Left ventricle myocardium inferior (tissue), 1 donor: ENCODE measurements at regions not wholly inside any gene's neighbourhood (a gene's known extent, or its start where the extent isn't known, plus 50 kb on each side); places are given as distances from the start of the nearest gene placed in this dataset.

Source experiments
- DNase-seq: peaks from one replicate; pipeline ENCODE4 v3.0.0-alpha.2; 2020
- H3K27ac ChIP-seq: fragments of 200-600 bp; replicated peaks from 2 replicates; pipeline ENCODE4 v1.8.0; 2021
- H3K27me3 ChIP-seq: fragments of 200-600 bp; 2 replicates; pipeline ENCODE4 v1.8.0; 2021; ENCODE audit warnings: low read depth
- H3K36me3 ChIP-seq: fragments of 200-600 bp; 2 replicates; pipeline ENCODE4 v1.8.0; 2021
- H3K4me1 ChIP-seq: fragments of 200-600 bp; 2 replicates; pipeline ENCODE4 v1.8.0; 2021
- H3K4me3 ChIP-seq: fragments of 200-600 bp; 2 replicates; pipeline ENCODE4 v1.8.0; 2021; ENCODE audit warnings: mild to moderate bottlenecking, moderate library complexity
- H3K9me3 ChIP-seq: fragments of 200-600 bp; replicated peaks from 2 replicates; pipeline ENCODE4 v1.8.0; 2021
- CTCF ChIP-seq: fragments of 200-600 bp; IDR thresholded peaks from 2 replicates; pipeline ENCODE4 v1.8.0; 2021; ENCODE audit warnings: antibody characterized with exemption, mild to moderate bottlenecking, borderline replicate concordance
- intact Hi-C: fragments of 100-400 bp; cut with micrococcal nuclease; formaldehyde crosslinking; loops from one replicate; pipeline ENCODE4 v1.11.0; 2022
- donor health status: DM: no; HTN: yes; CAD: no; lungs with severe emphysema.

GRCh38 chr19:31693933-31694269 lies 344.7 kb upstream of the TSHZ3 start:
- intact Hi-C loops = no loop called here
- no peak overlapping the region for H3K4me3 ChIP-seq

GRCh38 chr19:31694761-31695160 lies 345.5 kb upstream of the TSHZ3 start:
- Histone ChIP-seq H3K9me3 (peaks cover under 1% of the 10 kb centered on the region), H3K27me3 (peaks cover 17% of the 10 kb centered on the region), H3K27ac (no peak overlapping the region), H3K4me3 (no peak overlapping the region), H3K4me1 (no peaks in the 10 kb centered on the region), H3K36me3 (no peaks in the 10 kb centered on the region)
- intact Hi-C loops = no loop called here
- DNase-seq = no peak
- TF ChIP-seq CTCF = no peak

More at GRCh38 chr19:31693933-31694269, 344.7 kb upstream of the TSHZ3 start:
- TF ChIP-seq CTCF = no peak
- peaks cover 8% of the 10 kb centered on the region for H3K9me3 ChIP-seq
- H3K27ac ChIP-seq = no peak overlapping the region
- H3K36me3 ChIP-seq = no peaks in the 10 kb centered on the region
- no peak for DNase-seq
- peaks cover 17% of the 10 kb centered on the region for H3K27me3 ChIP-seq
- H3K4me1 ChIP-seq = no peaks in the 10 kb centered on the region

- H3K36me3 ChIP-seq = no peaks in the 10 kb centered on the region
- H3K4me3 ChIP-seq = no peak overlapping the region
- TF ChIP-seq CTCF = no peak
- H3K4me1 ChIP-seq = no peaks in the 10 kb centered on the region
- intact Hi-C loops = no loop called here
- H3K27me3 ChIP-seq = peaks cover 33% of the 10 kb centered on the region
- H3K27ac ChIP-seq = no peak overlapping the region
- DNase-seq = no peak
- H3K9me3 ChIP-seq = peaks cover 17% of the 10 kb centered on the region
Observed at GRCh38 chr19:31699421-31699820, 350.2 kb upstream of the TSHZ3 start.

- Histone ChIP-seq H3K9me3 (peaks cover 17% of the 10 kb centered on the region), H3K27ac (no peak overlapping the region), H3K36me3 (no peaks in the 10 kb centered on the region), H3K27me3 (peaks cover 22% of the 10 kb centered on the region), H3K4me1 (no peaks in the 10 kb centered on the region), H3K4me3 (no peak overlapping the region)
- intact Hi-C loops = no loop called here
- TF ChIP-seq CTCF = no peak
- DNase-seq = no peak
Observed at GRCh38 chr19:31701146-31701545, 351.9 kb upstream of the TSHZ3 start.

GRCh38 chr19:31705656-31706055 lies 356.4 kb upstream of the TSHZ3 start:
- Histone ChIP-seq H3K4me1 (no peaks in the 10 kb centered on the region), H3K27me3 (peaks cover 13% of the 10 kb centered on the region), H3K27ac (no peak overlapping the region), H3K9me3 (peaks cover 17% of the 10 kb centered on the region), H3K36me3 (no peaks in the 10 kb centered on the region), H3K4me3 (no peak overlapping the region)
- no peak for DNase-seq
- TF ChIP-seq CTCF = no peak
- intact Hi-C loops = no loop called here

- intact Hi-C loops = no loop called here
- H3K9me3 ChIP-seq = peaks cover 17% of the 10 kb centered on the region
- no peaks in the 10 kb centered on the region for H3K36me3 ChIP-seq
- H3K27me3 ChIP-seq = peaks cover 8% of the 10 kb centered on the region
- no peak for DNase-seq
- no peak overlapping the region for H3K4me3 ChIP-seq
- H3K4me1 ChIP-seq = no peaks in the 10 kb centered on the region
- no peak overlapping the region for H3K27ac ChIP-seq
- no peak for TF ChIP-seq CTCF
Observed at GRCh38 chr19:31706131-31706530, 356.9 kb upstream of the TSHZ3 start.
